ENCODE measurements at regions not wholly inside any gene's neighbourhood (a gene's known extent, or its start where the extent isn't known, plus 50 kb on each side); places are given as distances from the start of the nearest gene placed in this dataset.
"Not testable (repeated sequence)": the region's sequence is repeated elsewhere in the genome, so short reads cannot be mapped to it uniquely, and the experiment has no call there.

GRCh38 chr18:75987913-75988312, 507.1 kb downstream of the ZNF516 start:
- not testable (repeated sequence) for DNase-seq

- DNase-seq = no peak
Measured at GRCh38 chr18:75984853-75985252, 510.2 kb downstream of the ZNF516 start.

GRCh38 chr18:75981102-75981501, 513.9 kb downstream of the ZNF516 start:
- no peak for DNase-seq

GRCh38 chr18:75977081-75977480, 518.0 kb downstream of the ZNF516 start:
- no peak for DNase-seq

- DNase-seq = no peak
Measured at GRCh38 chr18:75970212-75970611, 524.8 kb downstream of the ZNF516 start.

GRCh38 chr18:75966431-75966830, 528.6 kb downstream of the ZNF516 start:
- no peak for DNase-seq

GRCh38 chr18:75962036-75962572, 532.9 kb downstream of the ZNF516 start:
- DNase-seq = no peak

- DNase-seq = not testable (repeated sequence)
Measured at GRCh38 chr18:75960356-75960755, 532.9 kb upstream of the SMIM21 start.

- DNase-seq = no peak
Measured at GRCh38 chr18:75959150-75959549, 531.6 kb upstream of the SMIM21 start.

GRCh38 chr18:75958683-75959082, 531.2 kb upstream of the SMIM21 start:
- DNase-seq = no peak

- no peak for DNase-seq
Measured at GRCh38 chr18:75945265-75945933, 517.9 kb upstream of the SMIM21 start.

GRCh38 chr18:75937306-75937705, 509.8 kb upstream of the SMIM21 start:
- no peak for DNase-seq

GRCh38 chr18:75936862-75937261, 509.4 kb upstream of the SMIM21 start:
- DNase-seq = no peak

- DNase-seq = no peak
Measured at GRCh38 chr18:75931079-75931478, 503.6 kb upstream of the SMIM21 start.

GRCh38 chr18:75928706-75929105, 501.2 kb upstream of the SMIM21 start:
- no peak for DNase-seq

- no peak for DNase-seq
Measured at GRCh38 chr18:75927791-75928190, 500.3 kb upstream of the SMIM21 start.

- DNase-seq = no peak
Measured at GRCh38 chr18:75926811-75927210, 499.3 kb upstream of the SMIM21 start.

- DNase-seq = no peak
Measured at GRCh38 chr18:75923169-75923568, 495.7 kb upstream of the SMIM21 start.

GRCh38 chr18:75916624-75916982, 489.1 kb upstream of the SMIM21 start:
- DNase-seq = no peak

- DNase-seq = no peak
Measured at GRCh38 chr18:75915941-75916623, 488.6 kb upstream of the SMIM21 start.

- DNase-seq = no peak
Measured at GRCh38 chr18:75912829-75913228, 485.3 kb upstream of the SMIM21 start.

- no peak for DNase-seq
Measured at GRCh38 chr18:75904416-75904815, 476.9 kb upstream of the SMIM21 start.

GRCh38 chr18:75898651-75899050, 471.1 kb upstream of the SMIM21 start:
- no peak for DNase-seq

- DNase-seq = no peak
Measured at GRCh38 chr18:75897386-75897785, 469.9 kb upstream of the SMIM21 start.

- peak; percentile 13 for DNase-seq
Measured at GRCh38 chr18:75896865-75897264, 469.4 kb upstream of the SMIM21 start.
